Skin epidermis (tissue), 12 donors: ENCODE measurements at regions not wholly inside any gene's neighbourhood (a gene's known extent, or its start where the extent isn't known, plus 50 kb on each side); places are given as distances from the start of the nearest gene placed in this dataset.
A peak's percentile ranks its signal among the peaks of the same experiment; 100 is the strongest.

Experiments
- H3K27ac ChIP-seq, 21 experiments: fragments of 200-600 bp; sonication (generic) in 11 of 21; one replicate each; pipeline ENCODE4 v1.5.0; 2020; ENCODE audit warnings: mild to moderate bottlenecking in 3 of 21, inconsistent platforms in 2 of 21, moderate library complexity in 2 of 21
- H3K4me3 ChIP-seq, 7 experiments: fragments of 200-600 bp; sonication (generic) in 2 of 7; one replicate each; pipeline ENCODE4 v1.5.0; 2020; ENCODE audit warnings: inconsistent platforms in 2 of 7, mild to moderate bottlenecking in 2 of 7, moderate library complexity in 1 of 7

GRCh38 chr10:4053940-4054339, 268.9 kb upstream of the KLF6 start:
- H3K4me3 ChIP-seq, result no peak overlapping the region
- H3K27ac ChIP-seq, result no peak overlapping the region

DNA sequence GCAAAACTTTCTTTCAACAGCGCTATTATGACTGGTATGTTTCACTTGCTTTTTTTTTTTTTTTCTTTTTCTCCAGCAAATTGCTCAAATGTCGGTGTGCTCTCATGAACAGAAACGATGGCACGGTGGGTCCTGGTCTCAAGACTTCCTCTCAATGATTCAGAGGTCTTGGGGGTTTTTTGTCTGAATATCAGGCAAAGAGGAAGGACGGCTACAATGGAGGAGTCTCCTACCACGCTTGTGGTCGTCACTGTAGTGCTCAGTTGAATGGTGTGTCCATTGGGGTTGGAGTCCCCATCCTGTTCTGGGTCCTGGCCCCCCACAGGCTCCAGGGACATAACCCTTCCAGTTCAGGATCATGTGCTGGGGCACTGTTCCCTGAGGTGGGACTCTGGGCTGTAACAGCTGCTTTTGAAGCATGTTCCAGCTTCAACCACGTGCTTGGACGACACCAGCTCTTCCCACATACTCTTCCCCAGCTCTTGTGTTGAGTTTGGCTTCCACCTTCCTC, 266.7 kb upstream of the KLF6 start:
- Histone ChIP-seq H3K4me3 (peak overlapping the region in 3 of 7 experiments; percentile 5 to 18 (median 7)), H3K27ac (peak overlapping the region in 16 of 21 experiments; percentile 25 to 80 (median 64))

- H3K4me3 ChIP-seq, result peak overlapping the region in 3 of 7 experiments; percentile 5 to 18 (median 7)
- H3K27ac ChIP-seq, result peak overlapping the region in 17 of 21 experiments; percentile 25 to 80 (median 64)
Observed at GRCh38 chr10:4051011-4051640, 266.1 kb upstream of the KLF6 start.

GRCh38 chr10:4050061-4050460, 265.1 kb upstream of the KLF6 start:
- Histone ChIP-seq H3K27ac (no peak overlapping the region), H3K4me3 (no peak overlapping the region)

DNA sequence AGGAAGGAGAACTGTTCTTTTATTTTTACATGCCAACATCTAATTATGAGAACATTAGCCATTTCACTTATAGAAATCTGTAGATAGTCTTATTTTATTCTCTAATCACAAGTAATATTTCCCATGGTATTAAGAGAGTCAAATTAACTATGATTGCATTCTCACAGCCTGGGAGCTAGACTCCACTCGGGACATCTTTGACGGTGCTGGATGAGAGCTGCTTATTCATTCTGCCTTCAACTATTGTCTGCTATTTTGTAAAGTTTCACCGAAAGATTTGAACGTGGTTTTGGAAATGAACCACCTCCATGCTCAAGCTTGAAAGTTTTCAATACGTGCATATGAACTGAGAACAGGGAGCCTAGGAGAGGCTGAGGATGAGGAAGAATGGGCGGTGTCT, 264.3 kb upstream of the KLF6 start:
- Histone ChIP-seq H3K4me3 (no peak overlapping the region), H3K27ac (no peak overlapping the region)

DNA sequence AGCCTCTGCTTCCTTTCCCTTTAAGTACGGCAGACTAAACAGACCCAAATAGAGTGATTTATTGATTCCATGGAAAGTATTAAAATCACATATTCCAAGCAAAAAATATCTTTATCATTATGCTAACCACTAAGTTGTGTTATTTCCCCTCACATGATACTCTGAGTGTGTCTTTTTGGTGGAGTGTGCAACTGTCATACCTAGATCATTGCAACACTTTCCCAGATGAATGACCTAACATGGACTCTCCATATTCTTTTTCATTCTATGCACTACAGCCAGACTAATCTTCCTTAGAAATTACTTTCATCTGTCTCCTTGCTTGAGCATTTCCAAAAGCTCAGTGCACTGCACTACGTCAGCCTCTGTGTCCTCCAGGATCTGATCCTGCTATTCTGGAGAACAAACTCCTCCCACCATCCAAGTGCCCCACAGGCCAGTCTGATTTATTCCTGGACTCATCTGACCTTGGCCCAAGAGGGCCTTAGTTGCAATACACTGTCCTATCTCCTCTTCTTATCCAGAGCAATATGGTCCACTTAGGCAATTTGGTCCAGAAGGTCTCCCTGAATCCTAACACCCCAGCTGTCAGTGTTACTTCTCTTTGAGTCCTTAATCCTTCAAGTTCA, 263.3 kb upstream of the KLF6 start:
- Histone ChIP-seq H3K4me3 (no peak overlapping the region), H3K27ac (no peak overlapping the region)

GRCh38 chr10:4046712-4047354, 261.8 kb upstream of the KLF6 start:
- Histone ChIP-seq H3K4me3 (no peak overlapping the region), H3K27ac (no peak overlapping the region)

- H3K27ac ChIP-seq, result no peak overlapping the region
- H3K4me3 ChIP-seq, result no peak overlapping the region
Observed at GRCh38 chr10:4046030-4046429, 261.0 kb upstream of the KLF6 start.

- Histone ChIP-seq H3K4me3 (no peak overlapping the region), H3K27ac (peak overlapping the region in 2 of 21 experiments; percentile 5 to 9)
Observed at GRCh38 chr10:4043897-4044665, 259.1 kb upstream of the KLF6 start.

DNA sequence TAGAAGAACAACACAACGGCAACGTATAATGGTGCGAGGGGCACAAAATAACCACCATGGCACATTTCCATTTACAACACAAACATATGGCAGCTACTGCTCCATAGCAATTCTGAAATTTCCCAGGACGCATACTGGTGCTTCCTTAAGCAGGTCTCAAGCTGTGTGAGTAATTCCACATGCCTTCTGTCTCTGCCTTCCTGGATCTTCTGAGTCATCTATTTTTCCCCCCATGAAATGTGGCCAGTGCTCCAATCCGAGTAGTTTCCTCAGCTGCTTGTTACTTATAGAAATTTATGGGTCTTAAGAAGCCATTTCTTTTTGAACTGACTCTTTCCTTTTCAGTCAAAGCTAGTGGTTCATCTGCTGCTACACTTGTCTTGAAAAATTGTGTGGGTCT, 256.6 kb upstream of the KLF6 start:
- Histone ChIP-seq H3K4me3 (no peak overlapping the region), H3K27ac (no peak overlapping the region)

DNA sequence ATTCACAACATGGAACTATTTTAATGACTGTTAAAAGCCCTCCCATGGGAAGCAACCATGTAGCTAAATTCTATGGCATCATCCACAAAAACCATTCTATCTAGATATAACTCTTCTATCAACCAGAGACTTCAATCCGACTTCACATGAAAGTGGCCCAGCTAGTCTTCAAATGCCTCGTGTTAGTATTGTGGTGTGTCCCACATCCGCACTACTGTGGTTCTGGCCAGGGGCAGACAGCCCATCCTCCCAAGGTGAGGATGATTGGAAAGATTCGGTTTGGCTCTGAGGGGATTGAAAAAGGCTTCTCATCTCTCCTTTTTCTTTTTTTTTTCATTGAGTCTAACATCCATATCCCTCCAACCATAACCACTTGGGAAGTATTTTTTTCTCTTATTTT, 253.0 kb upstream of the KLF6 start:
- no peak overlapping the region for H3K27ac ChIP-seq
- H3K4me3 ChIP-seq, result no peak overlapping the region

DNA sequence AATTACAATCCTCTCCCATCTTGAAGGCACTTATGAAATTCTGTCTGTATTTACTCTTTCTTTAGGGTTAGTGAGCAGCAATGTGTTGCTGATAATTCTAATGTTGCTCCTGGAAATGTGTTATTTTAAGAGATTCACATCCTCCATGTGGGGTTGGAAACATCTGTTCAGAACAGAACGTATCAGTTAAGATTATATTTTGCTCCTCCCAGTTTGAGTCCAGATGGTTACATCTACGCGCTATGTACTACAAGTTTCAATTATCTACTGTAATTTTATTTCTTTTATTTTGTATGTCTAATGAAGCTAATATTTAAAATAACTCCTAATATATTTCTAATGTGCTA, 250.6 kb upstream of the KLF6 start:
- Histone ChIP-seq H3K27ac (peak overlapping the region in 9 of 21 experiments; percentile 0 to 76 (median 65)), H3K4me3 (no peak overlapping the region)

GRCh38 chr10:4034907-4035598, 250.0 kb upstream of the KLF6 start:
- H3K27ac ChIP-seq, result peak overlapping the region in 16 of 21 experiments; percentile 0 to 76 (median 51)
- H3K4me3 ChIP-seq, result peak overlapping the region in 2 of 7 experiments; percentile 5 to 20

GRCh38 chr10:4033341-4033896, 248.4 kb upstream of the KLF6 start:
- Histone ChIP-seq H3K4me3 (no peak overlapping the region), H3K27ac (peak overlapping the region in 4 of 21 experiments; percentile 10 to 56 (median 44))

- Histone ChIP-seq H3K27ac (no peak overlapping the region), H3K4me3 (no peak overlapping the region)
Observed at GRCh38 chr10:4029866-4030265, 244.9 kb upstream of the KLF6 start.

DNA sequence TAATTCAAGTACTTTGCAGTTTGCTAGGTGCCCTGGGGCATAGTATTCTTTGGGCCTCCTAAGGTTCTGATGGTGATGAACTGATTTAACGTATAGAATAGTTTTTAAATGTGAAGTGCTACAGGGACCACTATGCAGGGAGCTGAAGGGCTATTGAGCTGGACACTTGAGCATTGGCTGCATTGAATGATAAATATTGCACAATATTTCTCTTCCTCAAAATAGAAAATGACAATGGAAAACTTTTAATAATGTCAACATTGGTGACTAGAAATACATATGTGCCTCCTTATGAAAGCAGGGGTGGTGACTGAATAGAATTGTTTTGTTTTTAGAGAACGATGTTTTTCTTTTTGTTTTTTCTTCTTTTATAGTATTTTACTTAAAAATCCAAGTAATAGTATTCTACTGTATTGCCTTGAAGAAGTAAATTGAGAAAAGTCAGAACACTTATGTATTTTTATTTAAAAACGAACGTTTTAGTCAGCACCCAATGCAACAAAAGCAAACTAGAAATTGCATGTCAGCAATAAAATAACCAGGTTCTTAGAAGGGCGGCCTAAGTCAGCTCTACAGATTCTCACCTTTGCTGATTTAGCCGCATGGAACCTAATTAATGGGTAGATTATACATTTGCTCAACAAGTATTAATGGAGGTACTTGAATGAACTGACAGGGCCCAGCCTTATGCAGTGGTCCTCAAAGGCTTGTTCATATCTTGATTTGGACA, 244.0 kb upstream of the KLF6 start:
- no peak overlapping the region for H3K4me3 ChIP-seq
- no peak overlapping the region for H3K27ac ChIP-seq

- no peak overlapping the region for H3K27ac ChIP-seq
- no peak overlapping the region for H3K4me3 ChIP-seq
Observed at GRCh38 chr10:4028027-4028471, 243.0 kb upstream of the KLF6 start.

GRCh38 chr10:4025339-4025738, 240.3 kb upstream of the KLF6 start:
- H3K27ac ChIP-seq, result no peak overlapping the region
- no peak overlapping the region for H3K4me3 ChIP-seq
